Panc1 (cell line): ENCODE measurements at regions not wholly inside any gene's neighbourhood (a gene's known extent, or its start where the extent isn't known, plus 50 kb on each side); places are given as distances from the start of the nearest gene placed in this dataset.
A peak's percentile ranks its signal among the peaks of the same experiment; 100 is the strongest.

Experiments used
- ATAC-seq: fragments of 200-7000 bp; cut with Tn5 transposase; 2 replicates; pipeline ENCODE4 v1.9.1; 2020; ENCODE audit warnings: mild to moderate bottlenecking, moderate library complexity
- BruUV-seq: library from RNA; stranded (reverse); fragments of 400-500 nt; replicated peaks from 2 replicates; lab custom pipeline; 2021; lab: Mats Ljungman, UMichigan
- CTCF ChIA-PET: fragments of 300-600 bp; sonication (Branson Sonifier 250); formaldehyde crosslinking; loops from one replicate; lab custom pipeline; 2022; ENCODE audit warnings: antibody characterized with exemption; lab: Charles Lee
- POLR2A ChIA-PET: fragments of 300-600 bp; sonication (Branson Sonifier 250); formaldehyde crosslinking; loops from one replicate; lab custom pipeline; 2022; ENCODE audit warnings: antibody characterized with exemption; lab: Charles Lee
- DNase-seq: peaks from one replicate; pipeline ENCODE4 v3.0.0-alpha.2; 2010; ENCODE audit warnings: low read depth, low spot score
- H3K27ac ChIP-seq: 2 replicates; pipeline ENCODE4 v1.5.1; 2011; ENCODE audit warnings: mild to moderate bottlenecking, low read length, inconsistent platforms
- H3K27me3 ChIP-seq: fragments of 200-500 bp; sonication (Bioruptor generic); 2 replicates; pipeline ENCODE4 v1.6.0; 2014; ENCODE audit warnings: low read length, inconsistent platforms; ENCODE audit not compliant: control insufficient read depth, insufficient read depth
- H3K36me3 ChIP-seq: fragments of 200-500 bp; sonication (Bioruptor generic); 2 replicates; pipeline ENCODE4 v1.5.1; 2014; ENCODE audit warnings: inconsistent platforms, mild to moderate bottlenecking, low read length, moderate library complexity; ENCODE audit not compliant: control insufficient read depth, insufficient read depth
- H3K4me1 ChIP-seq: 2 replicates; pipeline ENCODE4 v1.5.1; 2011; ENCODE audit warnings: inconsistent platforms, mild to moderate bottlenecking, low read length, moderate library complexity; ENCODE audit not compliant: control insufficient read depth, insufficient read depth
- H3K4me3 ChIP-seq, 2 experiments: 2 replicates each; pipeline ENCODE4 v1.5.1; 2011 to 2012; ENCODE audit warnings: low read depth in 2 of 2, low read length in 2 of 2, mild to moderate bottlenecking in 2 of 2, inconsistent platforms in 1 of 2, moderate library complexity in 1 of 2
- H3K9me3 ChIP-seq: fragments of 200-500 bp; sonication (Bioruptor generic); 2 replicates; pipeline ENCODE4 v1.5.1; 2014; ENCODE audit warnings: low read depth, mild to moderate bottlenecking, inconsistent platforms, low read length, moderate library complexity; ENCODE audit not compliant: control insufficient read depth, insufficient read depth
- POLR2AphosphoS5 ChIP-seq: IDR thresholded peaks from 2 replicates; pipeline ENCODE4 v1.6.1; 2012; ENCODE audit warnings: mild to moderate bottlenecking, low read depth, low read length, moderate library complexity
- SIN3A ChIP-seq: IDR thresholded peaks from 2 replicates; pipeline ENCODE4 v1.6.1; 2012; ENCODE audit warnings: low read depth, mild to moderate bottlenecking, low read length, moderate library complexity, borderline replicate concordance; ENCODE audit not compliant: insufficient read depth
- TCF7L2 ChIP-seq: IDR thresholded peaks from 2 replicates; pipeline ENCODE4 v1.6.1; 2011; ENCODE audit warnings: mild to moderate bottlenecking, low read depth, low read length, inconsistent platforms
- in situ Hi-C: cut with HindIII; loops from 2 replicates; pipeline ENCODE4 v1.10.0; 2016; ENCODE audit warnings: low sequenced_read_pairs, low pct_unique_long_range_greater_than_20kb
- intact Hi-C: fragments of 100-400 bp; cut with micrococcal nuclease; formaldehyde crosslinking; loops from one replicate; pipeline ENCODE4 v1.10.0; 2022; ENCODE audit not compliant: unreplicated experiment
- TF ChIP-seq, protein P1 (sequence below), 2 experiments: IDR thresholded peaks; 2 replicates each; pipeline ENCODE4 v1.6.1; 2011 to 2012; ENCODE audit warnings: low read depth in 2 of 2, control low read depth in 1 of 2, low read length in 1 of 2, mild to moderate bottlenecking in 1 of 2, moderate library complexity in 1 of 2; ENCODE audit not compliant: insufficient read depth in 1 of 2
- TF ChIP-seq, protein P2 (sequence below): fragments of 450-650 bp; IDR thresholded peaks from 2 replicates; pipeline ENCODE4 v1.5.1; 2017; ENCODE audit warnings: mild to moderate bottlenecking

DNA sequence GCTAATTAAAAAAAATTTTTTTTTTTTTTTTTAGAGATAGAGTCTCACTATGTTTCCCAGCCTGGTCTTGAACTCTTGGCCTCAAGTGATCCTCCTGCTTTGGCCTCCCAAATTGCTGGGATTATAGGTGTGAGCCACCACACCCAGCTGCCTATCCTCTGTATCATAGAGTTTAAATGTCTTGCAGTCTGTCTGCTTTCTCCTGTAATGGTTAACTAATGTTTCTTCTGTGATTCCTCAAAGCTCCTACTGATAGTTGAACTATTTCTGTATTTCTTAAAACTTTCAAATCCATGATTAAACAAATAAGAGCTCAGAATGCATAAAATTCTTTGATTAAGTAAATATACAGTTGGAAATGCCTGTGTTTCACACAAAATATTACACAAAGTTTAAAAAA lies 115.4 kb upstream of the TPM1 start:
- no peaks in the 10 kb centered on the region for H3K9me3 ChIP-seq
- H3K36me3 ChIP-seq: no peaks in the 10 kb centered on the region
- ATAC-seq: no peak
- H3K27ac ChIP-seq: peak overlapping the region; percentile 59; the same call in 1 of the 2 replicates
- H3K27me3 ChIP-seq: no peaks in the 10 kb centered on the region
- peaks cover 11% of the 10 kb centered on the region for H3K4me1 ChIP-seq
- in situ Hi-C loops: no loop called here
- no peak for TF ChIP-seq TCF7L2
- no peak for TF ChIP-seq SIN3A
- TF ChIP-seq, protein P1, sequence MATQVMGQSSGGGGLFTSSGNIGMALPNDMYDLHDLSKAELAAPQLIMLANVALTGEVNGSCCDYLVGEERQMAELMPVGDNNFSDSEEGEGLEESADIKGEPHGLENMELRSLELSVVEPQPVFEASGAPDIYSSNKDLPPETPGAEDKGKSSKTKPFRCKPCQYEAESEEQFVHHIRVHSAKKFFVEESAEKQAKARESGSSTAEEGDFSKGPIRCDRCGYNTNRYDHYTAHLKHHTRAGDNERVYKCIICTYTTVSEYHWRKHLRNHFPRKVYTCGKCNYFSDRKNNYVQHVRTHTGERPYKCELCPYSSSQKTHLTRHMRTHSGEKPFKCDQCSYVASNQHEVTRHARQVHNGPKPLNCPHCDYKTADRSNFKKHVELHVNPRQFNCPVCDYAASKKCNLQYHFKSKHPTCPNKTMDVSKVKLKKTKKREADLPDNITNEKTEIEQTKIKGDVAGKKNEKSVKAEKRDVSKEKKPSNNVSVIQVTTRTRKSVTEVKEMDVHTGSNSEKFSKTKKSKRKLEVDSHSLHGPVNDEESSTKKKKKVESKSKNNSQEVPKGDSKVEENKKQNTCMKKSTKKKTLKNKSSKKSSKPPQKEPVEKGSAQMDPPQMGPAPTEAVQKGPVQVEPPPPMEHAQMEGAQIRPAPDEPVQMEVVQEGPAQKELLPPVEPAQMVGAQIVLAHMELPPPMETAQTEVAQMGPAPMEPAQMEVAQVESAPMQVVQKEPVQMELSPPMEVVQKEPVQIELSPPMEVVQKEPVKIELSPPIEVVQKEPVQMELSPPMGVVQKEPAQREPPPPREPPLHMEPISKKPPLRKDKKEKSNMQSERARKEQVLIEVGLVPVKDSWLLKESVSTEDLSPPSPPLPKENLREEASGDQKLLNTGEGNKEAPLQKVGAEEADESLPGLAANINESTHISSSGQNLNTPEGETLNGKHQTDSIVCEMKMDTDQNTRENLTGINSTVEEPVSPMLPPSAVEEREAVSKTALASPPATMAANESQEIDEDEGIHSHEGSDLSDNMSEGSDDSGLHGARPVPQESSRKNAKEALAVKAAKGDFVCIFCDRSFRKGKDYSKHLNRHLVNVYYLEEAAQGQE (IDR thresholded peaks at IDR 0.05; ENCODE audit: insufficient read depth in 1 of 2, low read depth in 2 of 2, low read length in 1 of 2): no peak
- TF ChIP-seq, protein P2, sequence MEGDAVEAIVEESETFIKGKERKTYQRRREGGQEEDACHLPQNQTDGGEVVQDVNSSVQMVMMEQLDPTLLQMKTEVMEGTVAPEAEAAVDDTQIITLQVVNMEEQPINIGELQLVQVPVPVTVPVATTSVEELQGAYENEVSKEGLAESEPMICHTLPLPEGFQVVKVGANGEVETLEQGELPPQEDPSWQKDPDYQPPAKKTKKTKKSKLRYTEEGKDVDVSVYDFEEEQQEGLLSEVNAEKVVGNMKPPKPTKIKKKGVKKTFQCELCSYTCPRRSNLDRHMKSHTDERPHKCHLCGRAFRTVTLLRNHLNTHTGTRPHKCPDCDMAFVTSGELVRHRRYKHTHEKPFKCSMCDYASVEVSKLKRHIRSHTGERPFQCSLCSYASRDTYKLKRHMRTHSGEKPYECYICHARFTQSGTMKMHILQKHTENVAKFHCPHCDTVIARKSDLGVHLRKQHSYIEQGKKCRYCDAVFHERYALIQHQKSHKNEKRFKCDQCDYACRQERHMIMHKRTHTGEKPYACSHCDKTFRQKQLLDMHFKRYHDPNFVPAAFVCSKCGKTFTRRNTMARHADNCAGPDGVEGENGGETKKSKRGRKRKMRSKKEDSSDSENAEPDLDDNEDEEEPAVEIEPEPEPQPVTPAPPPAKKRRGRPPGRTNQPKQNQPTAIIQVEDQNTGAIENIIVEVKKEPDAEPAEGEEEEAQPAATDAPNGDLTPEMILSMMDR: no peak
- no peak for TF ChIP-seq POLR2AphosphoS5
- no peak overlapping the region for H3K4me3 ChIP-seq
- intact Hi-C loops: no loop called here
- no TSS peak for BruUV-seq
- POLR2A ChIA-PET: no interaction called here
- no peak for DNase-seq
- CTCF ChIA-PET: interaction anchor here (0.7 kb wide), 1 partner anchor 105 kb away, joined by 3 read pairs; no protein-coding TSS in a partner anchor

DNA sequence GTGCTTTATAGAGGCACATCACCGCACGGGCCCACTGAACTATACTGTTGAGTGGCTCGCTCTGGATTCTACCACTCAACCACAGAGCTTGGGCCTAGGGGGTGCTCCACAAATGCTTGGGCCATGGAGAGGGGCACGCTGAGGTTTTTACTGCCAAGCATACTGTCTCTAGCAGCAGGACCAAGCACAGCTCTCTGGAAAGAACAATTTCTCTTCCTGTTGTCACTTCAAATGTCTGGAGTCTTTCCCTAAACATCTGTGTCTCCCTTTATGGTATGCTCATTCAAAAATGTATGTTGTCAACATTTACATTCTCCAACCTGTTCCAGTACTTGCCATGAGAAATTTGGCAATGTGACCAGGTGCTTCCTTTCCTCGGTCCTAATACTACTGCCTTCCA lies 114.7 kb upstream of the TPM1 start:
- ATAC-seq: peak; percentile 14; the same call in 1 of the 2 replicates
- ChIA-PET CTCF (no interaction called here), POLR2A (interaction anchor here (0.5 kb wide), 1 partner anchor 119 kb away, joined by 3 read pairs; no protein-coding TSS in a partner anchor)
- no peak overlapping the region for H3K4me3 ChIP-seq
- intact Hi-C loops (no loop called here), in situ Hi-C loops (no loop called here)
- H3K36me3 ChIP-seq: no peaks in the 10 kb centered on the region
- no peaks in the 10 kb centered on the region for H3K9me3 ChIP-seq
- peaks cover 11% of the 10 kb centered on the region for H3K4me1 ChIP-seq
- no TSS peak for BruUV-seq
- H3K27ac ChIP-seq: peak overlapping the region; percentile 59; the same call in 1 of the 2 replicates
- no peaks in the 10 kb centered on the region for H3K27me3 ChIP-seq
- DNase-seq: no peak
- TF ChIP-seq, protein P2: no peak
- TF ChIP-seq SIN3A: no peak
- TF ChIP-seq TCF7L2: no peak
- no peak for TF ChIP-seq POLR2AphosphoS5
- TF ChIP-seq, protein P1 (IDR thresholded peaks at IDR 0.05; ENCODE audit: insufficient read depth in 1 of 2, low read depth in 2 of 2, low read length in 1 of 2): no peak
